ENCODE measurements at regions not wholly inside any gene's neighbourhood (a gene's known extent, or its start where the extent isn't known, plus 50 kb on each side); places are given as distances from the start of the nearest gene placed in this dataset.

- no peak for TF ChIP-seq CTCF (conservative IDR thresholded peaks at IDR 0.05; ENCODE audit: low read length)
- no peak for TF ChIP-seq EZH2phosphoT487 (IDR thresholded peaks at IDR 0.05; ENCODE audit: borderline replicate concordance)
- H3K4me3 ChIP-seq (ENCODE audit: low read length, poor library complexity, severe bottlenecking) = no peak overlapping the region
- H3K9me2 ChIP-seq (replicated peaks; ENCODE audit: low read depth, low read length) = no peaks in the 10 kb centered on the region
- no peak overlapping the region for H2AFZ ChIP-seq (ENCODE audit: low read length)
- H3K9ac ChIP-seq (ENCODE audit: low read depth, low read length, poor library complexity, severe bottlenecking) = no peak overlapping the region
- no peaks in the 10 kb centered on the region for H3K27me3 ChIP-seq (ENCODE audit: insufficient read depth, low read length, poor library complexity, severe bottlenecking)
- H3F3A ChIP-seq (ENCODE audit: low read depth) = no peaks in the 10 kb centered on the region
- no peaks in the 10 kb centered on the region for H3K9me3 ChIP-seq (ENCODE audit: insufficient read depth, low read depth, low read length)
- no peak overlapping the region for H3K4me2 ChIP-seq (ENCODE audit: low read depth, low read length, poor library complexity, severe bottlenecking)
- H3K79me2 ChIP-seq (ENCODE audit: insufficient read depth, low read length) = no peaks in the 10 kb centered on the region
- no peaks in the 10 kb centered on the region for H3K36me3 ChIP-seq (ENCODE audit: insufficient read depth, low read length)
- H4K20me1 ChIP-seq (ENCODE audit: insufficient read depth, low read length, poor library complexity, severe bottlenecking) = no peaks in the 10 kb centered on the region
- no peaks in the 10 kb centered on the region for H3K4me1 ChIP-seq (ENCODE audit: insufficient read depth, low read length, poor library complexity, severe bottlenecking)
Observed at GRCh38 chr3:83601704-83602103, 1357.1 kb upstream of the CADM2 start.

- Histone ChIP-seq H3K4me3 (ENCODE audit: low read length, poor library complexity, severe bottlenecking) (no peak overlapping the region), H3K36me3 (ENCODE audit: insufficient read depth, low read length) (no peaks in the 10 kb centered on the region), H3K27me3 (ENCODE audit: insufficient read depth, low read length, poor library complexity, severe bottlenecking) (no peaks in the 10 kb centered on the region), H2AFZ (ENCODE audit: low read length) (no peak overlapping the region), H3K4me1 (ENCODE audit: insufficient read depth, low read length, poor library complexity, severe bottlenecking) (no peaks in the 10 kb centered on the region), H3F3A (ENCODE audit: low read depth) (no peaks in the 10 kb centered on the region), H3K9me3 (ENCODE audit: insufficient read depth, low read depth, low read length) (no peaks in the 10 kb centered on the region), H3K9me2 (replicated peaks; ENCODE audit: low read depth, low read length) (no peaks in the 10 kb centered on the region), H3K4me2 (ENCODE audit: low read depth, low read length, poor library complexity, severe bottlenecking) (no peak overlapping the region), H3K79me2 (ENCODE audit: insufficient read depth, low read length) (no peaks in the 10 kb centered on the region), H3K9ac (ENCODE audit: low read depth, low read length, poor library complexity, severe bottlenecking) (no peak overlapping the region), H4K20me1 (ENCODE audit: insufficient read depth, low read length, poor library complexity, severe bottlenecking) (no peaks in the 10 kb centered on the region)
- TF ChIP-seq CTCF (conservative IDR thresholded peaks at IDR 0.05; ENCODE audit: low read length) = no peak
- no peak for TF ChIP-seq EZH2phosphoT487 (IDR thresholded peaks at IDR 0.05; ENCODE audit: borderline replicate concordance)
Observed at GRCh38 chr3:83622526-83622925, 1336.3 kb upstream of the CADM2 start.

GRCh38 chr3:83625261-83625660, 1333.5 kb upstream of the CADM2 start:
- no peak overlapping the region for H3K4me2 ChIP-seq (ENCODE audit: low read depth, low read length, poor library complexity, severe bottlenecking)
- H3K27me3 ChIP-seq (ENCODE audit: insufficient read depth, low read length, poor library complexity, severe bottlenecking) = no peaks in the 10 kb centered on the region
- no peaks in the 10 kb centered on the region for H4K20me1 ChIP-seq (ENCODE audit: insufficient read depth, low read length, poor library complexity, severe bottlenecking)
- H3K9me2 ChIP-seq (replicated peaks; ENCODE audit: low read depth, low read length) = no peaks in the 10 kb centered on the region
- H3K79me2 ChIP-seq (ENCODE audit: insufficient read depth, low read length) = no peaks in the 10 kb centered on the region
- no peak overlapping the region for H3K9ac ChIP-seq (ENCODE audit: low read depth, low read length, poor library complexity, severe bottlenecking)
- H3K4me3 ChIP-seq (ENCODE audit: low read length, poor library complexity, severe bottlenecking) = no peak overlapping the region
- TF ChIP-seq EZH2phosphoT487 (IDR thresholded peaks at IDR 0.05; ENCODE audit: borderline replicate concordance) = no peak
- no peak for TF ChIP-seq CTCF (conservative IDR thresholded peaks at IDR 0.05; ENCODE audit: low read length)
- no peaks in the 10 kb centered on the region for H3F3A ChIP-seq (ENCODE audit: low read depth)
- H2AFZ ChIP-seq (ENCODE audit: low read length) = no peak overlapping the region
- no peaks in the 10 kb centered on the region for H3K36me3 ChIP-seq (ENCODE audit: insufficient read depth, low read length)
- no peaks in the 10 kb centered on the region for H3K9me3 ChIP-seq (ENCODE audit: insufficient read depth, low read depth, low read length)
- no peaks in the 10 kb centered on the region for H3K4me1 ChIP-seq (ENCODE audit: insufficient read depth, low read length, poor library complexity, severe bottlenecking)
